ENCODE measurements at regions not wholly inside any gene's neighbourhood (a gene's known extent, or its start where the extent isn't known, plus 50 kb on each side); places are given as distances from the start of the nearest gene placed in this dataset.

DNA sequence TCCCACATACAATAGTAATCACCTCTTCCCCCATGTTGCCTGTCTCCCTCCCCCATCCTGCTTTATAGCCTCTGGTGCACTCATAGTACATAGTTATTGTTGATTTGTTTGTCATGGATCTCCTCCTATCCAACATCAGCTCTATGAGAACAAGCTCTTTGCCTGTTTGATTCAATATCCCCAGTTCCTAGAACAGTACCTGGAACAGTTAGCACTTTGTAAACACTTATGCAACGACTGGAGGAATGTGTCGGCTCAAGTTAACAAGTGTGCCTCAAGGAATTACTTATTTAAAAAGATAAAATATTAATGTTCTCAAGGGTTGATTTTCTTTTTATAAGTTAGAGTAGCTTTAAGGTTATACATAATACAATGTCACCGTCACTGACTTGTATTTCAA is 271.6 kb upstream of the KAZN start:
- Histone ChIP-seq H3K9me3 (ENCODE audit: insufficient read depth, low read depth) (no peaks in the 10 kb centered on the region), H4K20me1 (ENCODE audit: insufficient read depth) (no peaks in the 10 kb centered on the region), H3K27ac (no peak overlapping the region), H3K79me2 (ENCODE audit: low read depth) (no peaks in the 10 kb centered on the region), H3F3A (ENCODE audit: insufficient read depth, low read depth) (no peaks in the 10 kb centered on the region), H3K4me3 (no peak overlapping the region), H3K27me3 (ENCODE audit: insufficient read depth, low read depth) (no peaks in the 10 kb centered on the region; the same call in 1 of the 2 replicates), H3K36me3 (ENCODE audit: low read depth) (no peaks in the 10 kb centered on the region), H3K9me2 (ENCODE audit: insufficient read depth) (no peaks in the 10 kb centered on the region), H3K4me2 (no peak overlapping the region), H3K4me1 (replicated peaks; ENCODE audit: insufficient read depth) (no peaks in the 10 kb centered on the region), H2AFZ (no peak overlapping the region)
- no TSS peak for BruUV-seq (replicated peaks)
- ChIA-PET CTCF (no interaction called here), POLR2A (ENCODE audit: unreplicated experiment) (no interaction called here)
- no peak for DNase-seq
- TF ChIP-seq EZH2 (IDR thresholded peaks at IDR 0.05; ENCODE audit: low read depth) = no peak
- TF ChIP-seq, protein P1, sequence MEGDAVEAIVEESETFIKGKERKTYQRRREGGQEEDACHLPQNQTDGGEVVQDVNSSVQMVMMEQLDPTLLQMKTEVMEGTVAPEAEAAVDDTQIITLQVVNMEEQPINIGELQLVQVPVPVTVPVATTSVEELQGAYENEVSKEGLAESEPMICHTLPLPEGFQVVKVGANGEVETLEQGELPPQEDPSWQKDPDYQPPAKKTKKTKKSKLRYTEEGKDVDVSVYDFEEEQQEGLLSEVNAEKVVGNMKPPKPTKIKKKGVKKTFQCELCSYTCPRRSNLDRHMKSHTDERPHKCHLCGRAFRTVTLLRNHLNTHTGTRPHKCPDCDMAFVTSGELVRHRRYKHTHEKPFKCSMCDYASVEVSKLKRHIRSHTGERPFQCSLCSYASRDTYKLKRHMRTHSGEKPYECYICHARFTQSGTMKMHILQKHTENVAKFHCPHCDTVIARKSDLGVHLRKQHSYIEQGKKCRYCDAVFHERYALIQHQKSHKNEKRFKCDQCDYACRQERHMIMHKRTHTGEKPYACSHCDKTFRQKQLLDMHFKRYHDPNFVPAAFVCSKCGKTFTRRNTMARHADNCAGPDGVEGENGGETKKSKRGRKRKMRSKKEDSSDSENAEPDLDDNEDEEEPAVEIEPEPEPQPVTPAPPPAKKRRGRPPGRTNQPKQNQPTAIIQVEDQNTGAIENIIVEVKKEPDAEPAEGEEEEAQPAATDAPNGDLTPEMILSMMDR (conservative IDR thresholded peaks at IDR 0.05) = no peak
- intact Hi-C loops (cut with micrococcal nuclease; ENCODE audit: unreplicated experiment) = no loop called here

DNA sequence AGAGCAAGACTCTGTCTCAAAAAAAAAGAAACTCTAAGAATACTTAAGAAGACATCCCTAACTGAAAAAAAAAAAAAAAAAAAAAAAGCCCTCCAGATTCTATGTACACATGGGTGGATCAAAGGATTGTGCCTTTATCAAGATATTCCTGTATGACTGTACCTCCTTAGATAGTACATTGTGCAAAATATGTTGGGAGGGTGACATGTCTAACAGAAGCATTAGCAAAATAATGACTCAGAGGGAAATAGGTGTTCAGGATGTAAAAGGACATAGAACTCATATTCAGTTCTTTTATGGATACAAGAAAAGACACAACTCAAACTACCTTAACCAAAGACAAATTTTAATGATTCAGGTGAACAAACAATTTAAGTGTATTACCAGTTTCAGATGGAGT is 269.8 kb upstream of the KAZN start:
- CTCF ChIA-PET = no interaction called here
- no TSS peak for BruUV-seq (replicated peaks)
- H3K9me2 ChIP-seq (ENCODE audit: insufficient read depth) = no peaks in the 10 kb centered on the region
- no peak overlapping the region for H2AFZ ChIP-seq
- H3K79me2 ChIP-seq (ENCODE audit: low read depth) = no peaks in the 10 kb centered on the region
- no peak overlapping the region for H3K4me3 ChIP-seq
- H3K4me2 ChIP-seq = no peak overlapping the region
- no peaks in the 10 kb centered on the region for H3F3A ChIP-seq (ENCODE audit: insufficient read depth, low read depth)
- H3K27ac ChIP-seq = no peak overlapping the region
- H3K27me3 ChIP-seq (ENCODE audit: insufficient read depth, low read depth) = no peaks in the 10 kb centered on the region; the same call in 1 of the 2 replicates
- intact Hi-C loops (cut with micrococcal nuclease; ENCODE audit: unreplicated experiment) = no loop called here
- H3K36me3 ChIP-seq (ENCODE audit: low read depth) = no peaks in the 10 kb centered on the region
- TF ChIP-seq EZH2 (IDR thresholded peaks at IDR 0.05; ENCODE audit: low read depth) = no peak
- TF ChIP-seq, protein P1 (conservative IDR thresholded peaks at IDR 0.05) = no peak
- POLR2A ChIA-PET (ENCODE audit: unreplicated experiment) = no interaction called here
- no peak for DNase-seq
- H4K20me1 ChIP-seq (ENCODE audit: insufficient read depth) = no peaks in the 10 kb centered on the region
- H3K4me1 ChIP-seq (replicated peaks; ENCODE audit: insufficient read depth) = no peaks in the 10 kb centered on the region
- H3K9me3 ChIP-seq (ENCODE audit: insufficient read depth, low read depth) = no peaks in the 10 kb centered on the region

DNA sequence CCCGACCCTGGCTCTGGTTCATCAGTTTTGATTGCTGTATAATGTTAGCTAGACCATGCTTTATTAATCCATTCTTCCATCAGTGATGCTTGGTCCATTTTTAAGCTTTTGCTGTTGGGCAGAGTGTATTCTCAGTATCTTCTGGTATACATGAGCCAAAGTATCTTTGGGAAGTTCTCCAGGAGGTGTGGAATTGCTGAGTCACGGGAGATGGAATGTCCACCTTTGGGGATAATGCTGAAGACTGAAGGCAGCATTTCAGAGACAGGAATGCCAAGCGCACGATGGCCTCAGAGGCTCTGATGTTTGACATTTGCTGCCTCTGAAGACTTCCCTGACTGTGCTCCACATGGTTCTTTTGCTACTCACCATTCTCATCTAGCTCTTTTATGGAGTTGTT is 266.3 kb upstream of the KAZN start:
- Histone ChIP-seq H3K4me2 (no peak overlapping the region), H3K36me3 (ENCODE audit: low read depth) (no peaks in the 10 kb centered on the region), H3K9me3 (ENCODE audit: insufficient read depth, low read depth) (no peaks in the 10 kb centered on the region), H3K27me3 (ENCODE audit: insufficient read depth, low read depth) (no peaks in the 10 kb centered on the region; the same call in 1 of the 2 replicates), H3K27ac (no peak overlapping the region), H3F3A (ENCODE audit: insufficient read depth, low read depth) (no peaks in the 10 kb centered on the region), H3K4me3 (no peak overlapping the region), H4K20me1 (ENCODE audit: insufficient read depth) (no peaks in the 10 kb centered on the region), H3K9me2 (ENCODE audit: insufficient read depth) (no peaks in the 10 kb centered on the region), H3K4me1 (replicated peaks; ENCODE audit: insufficient read depth) (no peaks in the 10 kb centered on the region), H2AFZ (no peak overlapping the region), H3K79me2 (ENCODE audit: low read depth) (no peaks in the 10 kb centered on the region)
- BruUV-seq (replicated peaks) = no TSS peak
- intact Hi-C loops (cut with micrococcal nuclease; ENCODE audit: unreplicated experiment) = no loop called here
- CTCF ChIA-PET = no interaction called here
- TF ChIP-seq, protein P1 (conservative IDR thresholded peaks at IDR 0.05) = no peak
- TF ChIP-seq EZH2 (IDR thresholded peaks at IDR 0.05; ENCODE audit: low read depth) = no peak
- DNase-seq = no peak
- POLR2A ChIA-PET (ENCODE audit: unreplicated experiment) = no interaction called here

Data from PC-9 (cell line).